ENCODE measurements at regions not wholly inside any gene's neighbourhood (a gene's known extent, or its start where the extent isn't known, plus 50 kb on each side); places are given as distances from the start of the nearest gene placed in this dataset.

- TF ChIP-seq, protein P1, sequence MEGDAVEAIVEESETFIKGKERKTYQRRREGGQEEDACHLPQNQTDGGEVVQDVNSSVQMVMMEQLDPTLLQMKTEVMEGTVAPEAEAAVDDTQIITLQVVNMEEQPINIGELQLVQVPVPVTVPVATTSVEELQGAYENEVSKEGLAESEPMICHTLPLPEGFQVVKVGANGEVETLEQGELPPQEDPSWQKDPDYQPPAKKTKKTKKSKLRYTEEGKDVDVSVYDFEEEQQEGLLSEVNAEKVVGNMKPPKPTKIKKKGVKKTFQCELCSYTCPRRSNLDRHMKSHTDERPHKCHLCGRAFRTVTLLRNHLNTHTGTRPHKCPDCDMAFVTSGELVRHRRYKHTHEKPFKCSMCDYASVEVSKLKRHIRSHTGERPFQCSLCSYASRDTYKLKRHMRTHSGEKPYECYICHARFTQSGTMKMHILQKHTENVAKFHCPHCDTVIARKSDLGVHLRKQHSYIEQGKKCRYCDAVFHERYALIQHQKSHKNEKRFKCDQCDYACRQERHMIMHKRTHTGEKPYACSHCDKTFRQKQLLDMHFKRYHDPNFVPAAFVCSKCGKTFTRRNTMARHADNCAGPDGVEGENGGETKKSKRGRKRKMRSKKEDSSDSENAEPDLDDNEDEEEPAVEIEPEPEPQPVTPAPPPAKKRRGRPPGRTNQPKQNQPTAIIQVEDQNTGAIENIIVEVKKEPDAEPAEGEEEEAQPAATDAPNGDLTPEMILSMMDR (IDR thresholded peaks at IDR 0.05 in 4 of 5, conservative IDR thresholded peaks at IDR 0.05 in 1 of 5) = no peak
- no peak for TF ChIP-seq POLR2A (IDR thresholded peaks at IDR 0.05)
Measured at GRCh38 chr11:115637599-115638241, 133.5 kb upstream of the CADM1 start.

All from gastrocnemius medialis (tissue), 4 donors.